Limb (tissue), 2 donors: ENCODE measurements at regions not wholly inside any gene's neighbourhood (a gene's known extent, or its start where the extent isn't known, plus 50 kb on each side); places are given as distances from the start of the nearest gene placed in this dataset.
"Not testable (repeated sequence)": the region's sequence is repeated elsewhere in the genome, so short reads cannot be mapped to it uniquely, and the experiment has no call there.

ENCODE experiments used
- DNase-seq, 2 donors: peaks; one replicate each; pipeline ENCODE4 v3.0.0-alpha.2; 2016; ENCODE audit errors: extremely low spot score in 2 of 2

DNA sequence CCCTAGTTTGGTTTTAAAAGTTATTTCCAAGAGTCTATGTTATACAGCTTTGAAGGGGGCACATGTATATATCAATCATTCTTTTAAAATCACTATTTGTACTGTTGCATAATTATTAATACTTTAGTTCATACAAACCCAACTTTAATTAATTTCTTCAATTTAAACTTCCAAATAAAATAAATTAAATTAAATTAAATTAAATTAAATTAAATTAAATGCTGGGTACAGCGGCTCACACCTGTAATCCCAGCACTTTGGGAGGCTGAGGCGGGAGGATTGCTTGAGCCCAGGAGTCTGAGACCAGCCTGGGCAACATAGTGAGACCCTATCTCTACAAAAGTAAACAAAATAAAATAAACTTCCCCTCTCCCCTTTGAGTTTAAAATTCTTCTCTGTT is 98.9 kb upstream of the MYO10 start:
- DNase-seq: not testable (repeated sequence)

- DNase-seq: no peak
These were observed 101.7 kb upstream of the MYO10 start for GRCh38 chr5:17037751-17038150.

- no peak for DNase-seq
These were observed 103.1 kb upstream of the MYO10 start for GRCh38 chr5:17039170-17039569.

- no peak for DNase-seq
These were observed 106.0 kb upstream of the MYO10 start for GRCh38 chr5:17042041-17042440.

DNA sequence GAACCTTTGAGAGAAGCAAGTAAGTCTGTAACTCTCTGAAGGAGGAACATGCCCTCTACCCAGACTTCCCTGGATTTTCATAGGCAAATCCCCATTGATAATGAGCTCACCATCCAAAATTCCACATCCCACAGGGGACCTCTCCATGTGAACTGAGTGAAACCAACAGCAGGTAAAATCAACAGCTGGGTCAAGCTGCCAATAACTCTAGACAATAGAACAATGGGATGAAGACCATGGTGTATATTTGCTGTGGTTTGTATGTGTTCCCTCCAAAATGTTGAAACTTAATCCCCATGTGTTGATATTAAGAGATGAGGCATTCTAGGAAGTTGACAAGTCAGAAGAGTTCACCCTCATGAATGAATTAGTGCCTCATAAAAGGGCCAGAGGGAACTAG is 110.2 kb upstream of the MYO10 start:
- no peak for DNase-seq

DNA sequence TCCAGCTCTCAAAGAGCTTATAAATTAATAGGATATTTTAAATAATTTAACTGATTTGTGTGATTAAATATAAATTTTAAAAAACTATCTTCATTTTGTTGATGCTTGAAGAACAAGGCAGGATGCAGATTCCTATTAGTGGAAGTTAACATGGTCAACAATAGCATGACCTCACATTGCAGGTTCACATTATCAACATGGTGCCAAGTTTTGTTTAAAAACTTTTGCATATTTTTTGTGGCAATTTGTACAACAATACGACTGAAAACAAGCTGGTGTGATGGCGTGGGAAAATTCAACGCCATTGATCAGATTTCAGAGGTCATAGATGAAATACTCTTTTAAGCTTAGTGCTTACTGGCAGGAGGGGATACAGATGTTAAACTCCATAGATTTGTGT is 114.1 kb upstream of the MYO10 start:
- no peak for DNase-seq

DNA sequence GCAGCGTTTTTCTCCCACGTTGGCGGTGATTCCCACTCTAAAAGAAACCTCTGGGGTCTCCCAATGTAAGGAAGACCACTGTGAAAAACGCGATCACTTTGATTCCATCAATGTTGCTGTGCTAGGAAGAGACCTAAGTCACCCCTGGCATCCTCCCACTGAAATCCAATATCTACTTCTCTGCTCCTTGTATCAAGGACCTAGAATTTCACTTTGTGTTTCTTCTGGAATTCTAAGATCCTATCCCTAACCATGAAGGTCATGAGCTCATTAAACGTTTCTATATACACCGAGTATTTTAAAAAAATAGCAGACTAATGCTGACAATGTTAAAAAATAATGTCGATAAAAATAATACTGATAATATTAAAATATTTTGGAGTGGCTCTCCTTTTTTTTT is 118.8 kb upstream of the MYO10 start:
- no peak for DNase-seq

DNA sequence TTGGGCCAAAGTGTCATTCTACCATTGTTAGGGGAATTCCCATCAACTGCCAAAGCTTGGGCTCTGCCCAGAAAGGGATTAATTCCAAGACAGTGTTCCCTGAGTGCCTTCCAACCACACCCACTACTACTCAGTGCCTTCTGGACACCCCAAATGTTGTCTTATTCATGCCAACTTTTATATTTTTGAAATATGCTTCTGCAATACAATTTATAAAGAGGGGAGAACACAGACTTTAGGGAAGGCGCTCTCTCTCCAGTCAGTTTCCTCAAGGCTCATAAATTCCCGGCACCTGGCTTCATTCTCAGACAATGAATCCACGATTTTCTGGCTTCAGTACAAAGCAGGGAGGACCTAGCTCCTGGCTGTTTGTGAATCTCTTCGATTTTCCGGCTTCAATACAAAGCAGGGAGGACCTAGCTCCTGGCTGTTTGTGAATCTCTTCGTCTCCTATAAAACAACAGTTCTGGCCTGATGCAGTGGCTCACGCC is 120.1 kb upstream of the MYO10 start:
- peak in 1 of 2 donors; percentile 22 for DNase-seq

GRCh38 chr5:17058438-17058837 is 122.3 kb upstream of the MYO10 start:
- no peak for DNase-seq

GRCh38 chr5:17061973-17062470 is 125.9 kb upstream of the MYO10 start:
- no peak for DNase-seq

- DNase-seq: not testable (repeated sequence)
These were observed 126.7 kb upstream of the MYO10 start for GRCh38 chr5:17062741-17063140.

- no peak for DNase-seq
These were observed 128.2 kb upstream of the MYO10 start for GRCh38 chr5:17064241-17064640.

DNA sequence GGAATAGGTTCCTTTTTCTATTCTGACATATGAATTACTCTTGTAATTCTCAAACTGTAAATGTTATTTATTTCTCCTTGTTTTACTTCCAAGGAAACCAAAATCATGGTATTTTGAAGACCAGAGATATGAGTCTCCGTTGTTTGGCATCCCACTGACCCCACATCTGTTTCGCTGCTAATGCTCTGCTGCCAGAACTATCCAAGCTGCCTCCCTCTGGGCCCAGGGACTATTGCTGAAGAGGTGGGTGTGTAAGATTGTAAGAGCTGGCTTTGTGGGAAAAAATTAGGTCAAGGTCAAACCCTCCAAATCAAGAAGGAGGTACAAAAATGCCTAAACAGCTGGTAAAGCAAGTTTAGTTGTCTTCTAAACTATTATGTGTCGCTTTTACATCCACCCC is 129.4 kb upstream of the MYO10 start:
- no peak for DNase-seq

- not testable (repeated sequence) for DNase-seq
These were observed 129.9 kb upstream of the MYO10 start for GRCh38 chr5:17066026-17066425.

DNA sequence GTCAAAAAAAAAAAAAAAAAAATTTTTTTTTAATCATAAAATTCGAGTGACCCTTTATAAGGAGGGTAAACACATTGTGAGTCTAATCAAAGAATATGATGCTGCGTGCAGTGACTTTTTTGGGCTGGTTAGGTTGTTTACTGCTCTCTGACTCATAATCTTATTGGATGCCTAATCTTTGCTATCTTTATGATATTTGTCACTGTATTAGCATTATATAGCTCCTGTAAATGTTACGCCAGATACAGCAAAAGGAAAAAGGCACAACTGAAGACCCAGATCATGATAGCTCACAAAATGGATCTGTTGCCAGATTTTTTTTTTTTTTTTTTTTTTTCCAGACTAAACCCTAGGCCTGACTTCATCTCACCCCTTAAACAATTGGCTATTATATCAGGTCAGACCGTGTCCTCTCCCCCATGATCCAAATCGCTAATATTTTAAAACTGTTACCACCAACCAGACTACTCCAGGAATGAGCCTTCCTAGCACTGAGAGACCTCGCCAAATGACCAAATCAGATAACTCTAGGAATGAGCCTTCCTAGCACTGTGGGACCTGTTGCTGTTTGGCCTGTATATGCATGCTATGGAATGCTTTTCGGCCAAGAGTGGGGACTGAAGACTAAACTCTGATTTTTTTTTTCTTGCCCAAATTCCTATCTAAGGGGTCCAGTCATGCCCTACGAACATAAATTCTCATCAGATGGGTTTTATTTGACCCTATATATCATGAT is 131.7 kb upstream of the MYO10 start:
- no peak for DNase-seq

DNA sequence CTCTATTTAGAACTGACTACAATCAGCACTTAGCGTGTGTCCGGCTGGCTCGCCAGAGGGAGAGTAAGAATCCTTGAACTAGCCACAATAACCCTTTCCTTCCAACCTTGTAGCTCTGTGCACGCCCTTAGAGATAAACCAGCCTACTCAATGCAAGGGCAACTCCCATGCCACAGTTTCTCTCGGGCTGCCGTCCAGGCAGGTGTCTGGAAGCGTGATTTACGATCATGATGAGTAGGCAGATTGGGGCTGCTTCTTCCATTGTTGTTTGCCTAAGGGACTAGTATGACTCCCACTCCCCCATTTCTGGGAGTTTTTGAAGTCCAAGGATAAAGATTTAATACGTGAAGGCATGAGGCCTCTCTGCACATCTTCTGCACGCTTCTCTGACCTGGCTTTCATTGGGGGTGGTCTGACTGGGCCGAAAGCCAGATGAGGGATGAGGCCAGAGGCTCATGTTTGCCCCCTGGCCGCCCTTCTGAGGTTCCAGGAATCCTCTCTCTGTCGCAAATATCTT is 134.0 kb upstream of the MYO10 start:
- peak in 1 of 2 donors; percentile 53 for DNase-seq

GRCh38 chr5:17070647-17071046 is 134.6 kb upstream of the MYO10 start:
- DNase-seq: peak in 1 of 2 donors; percentile 27

GRCh38 chr5:17075236-17075635 is 139.1 kb upstream of the MYO10 start:
- DNase-seq: no peak

DNA sequence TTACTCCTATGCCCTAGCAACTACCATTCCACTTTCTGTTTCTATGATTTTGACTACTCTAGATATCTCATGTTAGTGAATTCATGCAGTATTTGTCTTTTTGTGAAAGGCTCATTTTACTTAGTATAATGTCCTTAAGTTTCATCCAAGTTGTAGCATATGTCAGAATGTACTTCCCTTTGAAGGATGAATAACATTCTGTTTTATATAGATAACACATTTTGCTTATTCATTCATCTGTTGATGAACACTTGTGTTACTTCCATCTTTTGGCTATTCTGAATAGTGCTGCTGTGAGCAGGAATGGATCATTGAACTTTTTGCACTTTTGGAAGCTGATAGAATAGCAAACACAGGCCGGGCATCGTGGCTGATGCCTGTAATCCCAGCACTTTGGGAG is 140.2 kb upstream of the MYO10 start:
- DNase-seq: no peak

- DNase-seq: no peak
These were observed 139.8 kb upstream of the BASP1 start for GRCh38 chr5:17077440-17078233.

- DNase-seq: no peak
These were observed 137.9 kb upstream of the BASP1 start for GRCh38 chr5:17079562-17079961.

DNA sequence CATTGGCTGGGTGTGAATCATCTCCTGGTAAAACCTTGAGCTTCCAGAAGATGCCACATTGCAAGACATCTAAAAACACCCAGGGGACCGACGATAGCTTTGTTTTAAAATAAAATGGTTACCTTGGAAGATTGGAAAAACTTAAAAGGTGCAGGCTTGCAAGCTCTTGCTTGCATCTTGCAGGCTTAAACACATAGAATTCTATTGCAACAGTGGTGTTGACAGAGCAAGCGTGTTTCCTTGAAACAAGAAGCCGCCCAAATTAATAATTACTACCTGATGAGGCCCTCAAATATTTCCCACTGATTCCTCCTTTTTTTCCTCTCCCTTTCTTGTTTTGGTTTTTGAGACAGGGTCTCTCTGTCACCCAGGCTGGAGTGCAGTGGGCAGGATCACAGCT is 137.1 kb upstream of the BASP1 start:
- DNase-seq: no peak
